Uterus (tissue), 2 donors: ENCODE measurements at regions not wholly inside any gene's neighbourhood (a gene's known extent, or its start where the extent isn't known, plus 50 kb on each side); places are given as distances from the start of the nearest gene placed in this dataset.
"Not testable (repeated sequence)": the region's sequence is repeated elsewhere in the genome, so short reads cannot be mapped to it uniquely, and the experiment has no call there.

Source experiments
- POLR2A ChIP-seq, 2 donors: fragments of 450-650 bp; IDR thresholded peaks; one replicate each; pipeline ENCODE4 v1.6.1; 2016; ENCODE audit warnings: antibody characterized with exemption in 2 of 2, mild to moderate bottlenecking in 1 of 2, moderate library complexity in 1 of 2
- TF ChIP-seq, protein P1 (sequence below), 4 experiments: fragments of 200-600 bp in 2 of 4; fragments of 450-650 bp in 2 of 4; sonication (generic) in 2 of 4; IDR thresholded peaks; one replicate each; pipeline ENCODE4 v1.5.1; 2016 to 2019; ENCODE audit warnings: antibody characterized with exemption in 4 of 4, mild to moderate bottlenecking in 2 of 4, moderate library complexity in 1 of 4

DNA sequence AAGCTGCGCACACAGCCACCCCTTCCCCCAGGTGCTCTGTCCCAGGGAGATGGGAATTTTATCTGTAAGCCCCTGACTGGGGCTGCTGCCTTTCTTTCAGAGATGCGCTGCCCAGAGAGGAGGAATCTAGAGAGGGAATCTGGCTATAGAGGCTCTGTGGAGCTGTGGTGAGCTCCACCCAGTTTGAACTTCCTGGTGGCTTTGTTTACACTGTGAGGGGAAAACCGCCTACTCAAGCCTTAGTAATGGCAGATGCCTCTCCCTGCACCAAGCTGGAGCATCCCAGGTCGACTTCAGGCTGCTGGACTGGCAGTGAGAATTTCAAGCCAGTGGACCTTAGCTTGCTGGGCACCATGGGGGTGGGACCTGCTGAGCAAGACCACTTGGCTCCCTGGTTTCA lies 235.2 kb upstream of the GLRA1 start:
- TF ChIP-seq, protein P1, sequence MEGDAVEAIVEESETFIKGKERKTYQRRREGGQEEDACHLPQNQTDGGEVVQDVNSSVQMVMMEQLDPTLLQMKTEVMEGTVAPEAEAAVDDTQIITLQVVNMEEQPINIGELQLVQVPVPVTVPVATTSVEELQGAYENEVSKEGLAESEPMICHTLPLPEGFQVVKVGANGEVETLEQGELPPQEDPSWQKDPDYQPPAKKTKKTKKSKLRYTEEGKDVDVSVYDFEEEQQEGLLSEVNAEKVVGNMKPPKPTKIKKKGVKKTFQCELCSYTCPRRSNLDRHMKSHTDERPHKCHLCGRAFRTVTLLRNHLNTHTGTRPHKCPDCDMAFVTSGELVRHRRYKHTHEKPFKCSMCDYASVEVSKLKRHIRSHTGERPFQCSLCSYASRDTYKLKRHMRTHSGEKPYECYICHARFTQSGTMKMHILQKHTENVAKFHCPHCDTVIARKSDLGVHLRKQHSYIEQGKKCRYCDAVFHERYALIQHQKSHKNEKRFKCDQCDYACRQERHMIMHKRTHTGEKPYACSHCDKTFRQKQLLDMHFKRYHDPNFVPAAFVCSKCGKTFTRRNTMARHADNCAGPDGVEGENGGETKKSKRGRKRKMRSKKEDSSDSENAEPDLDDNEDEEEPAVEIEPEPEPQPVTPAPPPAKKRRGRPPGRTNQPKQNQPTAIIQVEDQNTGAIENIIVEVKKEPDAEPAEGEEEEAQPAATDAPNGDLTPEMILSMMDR (IDR thresholded peaks at IDR 0.05) = not testable (repeated sequence)
- TF ChIP-seq POLR2A (IDR thresholded peaks at IDR 0.05) = not testable (repeated sequence)
